Kidney (tissue), 13 donors: ENCODE measurements at regions not wholly inside any gene's neighbourhood (a gene's known extent, or its start where the extent isn't known, plus 50 kb on each side); places are given as distances from the start of the nearest gene placed in this dataset.
A peak's percentile ranks its signal among the peaks of the same experiment; 100 is the strongest.

Source experiments
- DNase-seq, 5 donors: peaks; one replicate each; pipeline ENCODE4 v3.0.0-alpha.2; 2013 to 2020
- FAIRE-seq: peaks from 2 replicates; lab custom pipeline; 2012; peaks lifted over from hg19 to GRCh38; lab: Jason Lieb, UNC
- H3K27ac ChIP-seq, 2 donors: one replicate each; pipeline ENCODE4 v1.7.0; 2013; ENCODE audit warnings: low read depth in 2 of 2, low read length in 2 of 2, inconsistent platforms in 1 of 2
- H3K27me3 ChIP-seq: one replicate; pipeline ENCODE4 v1.7.1; 2013; ENCODE audit warnings: low read length, inconsistent platforms; ENCODE audit not compliant: control insufficient read depth, insufficient read depth
- H3K36me3 ChIP-seq, 3 donors: one replicate each; pipeline versions ENCODE4 v1.7.0 to v1.7.1; 2013; ENCODE audit warnings: low read length in 3 of 3, control low read depth in 1 of 3, inconsistent platforms in 1 of 3; ENCODE audit not compliant: insufficient read depth in 3 of 3, control insufficient read depth in 2 of 3
- H3K4me1 ChIP-seq, 3 donors: one replicate each; pipeline versions ENCODE4 v1.7.0 to v1.7.1; 2013; ENCODE audit warnings: low read length in 3 of 3, inconsistent platforms in 1 of 3, low read depth in 1 of 3; ENCODE audit not compliant: control insufficient read depth in 2 of 3, insufficient read depth in 2 of 3
- H3K4me3 ChIP-seq, 3 donors: one replicate each; pipeline versions ENCODE4 v1.7.0 to v1.8.1; 2013; ENCODE audit warnings: low read length in 3 of 3, control low read depth in 1 of 3, inconsistent platforms in 1 of 3
- H3K9ac ChIP-seq, 3 donors: one replicate each; pipeline versions ENCODE4 v1.7.0 to v1.7.1; 2013; ENCODE audit warnings: low read length in 3 of 3, control low read depth in 1 of 3, inconsistent platforms in 1 of 3
- H3K9me3 ChIP-seq, 3 donors: one replicate each; pipeline versions ENCODE4 v1.7.0 to v1.7.1; 2013; ENCODE audit warnings: low read length in 3 of 3, control low read depth in 1 of 3, inconsistent platforms in 1 of 3; ENCODE audit not compliant: control insufficient read depth in 2 of 3, insufficient read depth in 1 of 3
- CTCF ChIP-seq: IDR thresholded peaks from 3 replicates; pipeline ENCODE4 v1.5.1; 2012; ENCODE audit warnings: mild to moderate bottlenecking, moderate library complexity, borderline replicate concordance; ENCODE audit not compliant: insufficient read depth; ENCODE audit errors: extremely low read depth
- intact Hi-C: fragments of 100-400 bp; cut with DNase I; formaldehyde crosslinking; loops from one replicate; pipeline ENCODE4 v1.11.1; 2022
- donor health status: control.
- donor health status: control.
- donor health status: control.
- donor health status: control.
- donor health status: control.
- donor health status: DM: yes; HTN: yes; CAD: no.
- donor health status: Normal renal cell carcinoma (clear cell type).

GRCh38 chr15:95839367-95839782 is 491.1 kb upstream of the NR2F2 start:
- Histone ChIP-seq H3K9me3 (no peaks in the 10 kb centered on the region), H3K27ac (peak overlapping the region in 1 of 2 donors; percentile 3), H3K9ac (no peak overlapping the region), H3K36me3 (no peaks in the 10 kb centered on the region), H3K4me3 (no peak overlapping the region), H3K4me1 (no peaks in the 10 kb centered on the region), H3K27me3 (no peaks in the 10 kb centered on the region)
- FAIRE-seq (no peak), DNase-seq (no peak)
- TF ChIP-seq CTCF: no peak
- intact Hi-C loops: no loop called here

- H3K4me3 ChIP-seq: no peak overlapping the region
- H3K9me3 ChIP-seq: no peaks in the 10 kb centered on the region
- no peaks in the 10 kb centered on the region for H3K36me3 ChIP-seq
- DNase-seq (peak in 2 of 5 donors; percentile 56 to 73), FAIRE-seq (no peak)
- H3K27ac ChIP-seq: peak overlapping the region in 1 of 2 donors; percentile 63
- no peaks in the 10 kb centered on the region for H3K4me1 ChIP-seq
- H3K9ac ChIP-seq: no peak overlapping the region
- TF ChIP-seq CTCF: no peak
- no peaks in the 10 kb centered on the region for H3K27me3 ChIP-seq
- intact Hi-C loops: no loop called here
Observed at GRCh38 chr15:95840004-95840403, 490.5 kb upstream of the NR2F2 start.

GRCh38 chr15:95840855-95841254 is 489.6 kb upstream of the NR2F2 start:
- Histone ChIP-seq H3K27ac (peak overlapping the region in 1 of 2 donors; percentile 63), H3K9ac (no peak overlapping the region), H3K9me3 (no peaks in the 10 kb centered on the region), H3K4me1 (peaks cover 0 to 4% (median 0%) of the 10 kb centered on the region in 3 donors), H3K4me3 (no peak overlapping the region), H3K27me3 (no peaks in the 10 kb centered on the region), H3K36me3 (no peaks in the 10 kb centered on the region)
- TF ChIP-seq CTCF: no peak
- intact Hi-C loops: no loop called here
- DNase-seq (no peak), FAIRE-seq (no peak)

- Histone ChIP-seq H3K36me3 (no peaks in the 10 kb centered on the region), H3K9me3 (no peaks in the 10 kb centered on the region), H3K27me3 (no peaks in the 10 kb centered on the region), H3K27ac (peak overlapping the region in 1 of 2 donors; percentile 1), H3K9ac (no peak overlapping the region), H3K4me1 (peaks cover 0 to 4% (median 0%) of the 10 kb centered on the region in 3 donors), H3K4me3 (no peak overlapping the region)
- intact Hi-C loops: no loop called here
- no peak for TF ChIP-seq CTCF
- DNase-seq (no peak), FAIRE-seq (no peak)
Observed at GRCh38 chr15:95842576-95842975, 487.9 kb upstream of the NR2F2 start.
